GM21576 (cell line): ENCODE measurements at regions not wholly inside any gene's neighbourhood (a gene's known extent, or its start where the extent isn't known, plus 50 kb on each side); places are given as distances from the start of the nearest gene placed in this dataset.
"Not testable (repeated sequence)": the region's sequence is repeated elsewhere in the genome, so short reads cannot be mapped to it uniquely, and the experiment has no call there.

Experiments
- ATAC-seq: cut with Tn5 transposase; IDR thresholded peaks from one replicate; pipeline ENCODE4 v1.9.1; 2021; ENCODE audit warnings: mild to moderate bottlenecking, moderate library complexity; ENCODE audit not compliant: unreplicated experiment

DNA sequence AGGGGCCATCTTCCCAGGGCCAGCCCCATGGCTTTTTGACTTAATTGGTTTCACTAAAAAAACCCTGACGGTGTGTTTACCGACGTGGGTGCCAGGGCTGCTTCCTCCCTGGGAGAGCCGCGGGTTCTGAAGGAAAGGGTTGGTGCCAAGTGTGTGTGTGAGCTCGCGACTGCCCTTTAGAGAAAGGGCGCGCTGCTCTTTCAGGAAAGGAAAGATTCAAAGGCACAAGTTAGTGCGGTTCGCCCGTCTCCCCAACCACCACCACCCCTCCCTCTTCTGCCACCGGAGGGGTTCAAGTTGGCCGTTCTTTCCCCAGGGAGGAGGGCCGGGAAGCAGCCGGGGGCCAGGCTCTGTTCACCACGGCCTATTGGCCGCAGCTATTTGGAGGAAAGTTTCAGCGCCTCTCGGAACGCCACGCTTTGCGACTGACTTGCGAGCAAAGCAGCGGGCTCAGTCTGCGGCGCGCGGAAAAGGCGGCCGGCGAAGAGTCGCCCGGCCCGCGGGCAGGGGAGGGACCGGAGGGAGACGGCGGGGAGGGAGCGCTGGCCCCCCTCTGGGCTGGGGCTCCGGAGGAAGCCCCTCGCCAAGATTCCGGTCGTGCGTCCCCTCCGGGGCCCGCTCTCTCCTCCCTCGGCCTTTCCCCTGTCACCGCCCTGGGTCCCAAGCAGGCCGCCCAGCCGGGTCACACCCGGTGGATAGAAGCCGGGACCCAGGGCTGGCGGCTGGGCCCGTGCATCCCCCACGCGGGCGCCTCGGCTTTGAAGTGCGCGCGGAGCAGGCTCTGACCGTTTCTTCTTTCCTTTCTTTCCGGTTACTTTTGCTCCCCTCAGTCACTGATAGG is 165.9 kb upstream of the PPP1R3A start:
- no peak for ATAC-seq

DNA sequence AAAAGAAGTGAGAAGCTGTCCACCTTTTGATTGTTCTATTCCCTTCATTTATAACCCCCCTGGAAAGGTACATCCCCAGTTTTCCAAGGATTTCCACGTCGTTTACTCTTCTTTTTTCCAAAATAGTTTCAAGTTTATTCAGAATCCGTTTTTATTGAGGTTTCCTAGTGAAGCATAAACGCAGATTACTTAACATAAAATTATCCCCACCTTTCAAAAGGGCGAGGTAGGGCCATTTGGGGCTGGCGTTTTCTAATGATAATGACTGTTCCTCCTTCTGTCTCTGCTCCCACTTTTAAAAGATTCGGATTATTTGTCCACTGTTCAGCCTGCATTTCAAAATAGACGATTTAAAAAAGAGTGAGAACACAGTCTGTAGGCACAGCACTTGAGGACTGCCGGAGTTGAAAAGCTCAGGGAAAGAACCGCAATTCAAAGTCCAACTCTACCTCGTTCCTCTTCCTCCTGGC is 165.2 kb upstream of the PPP1R3A start:
- no peak for ATAC-seq

- ATAC-seq: no peak
These were observed 164.6 kb upstream of the PPP1R3A start for GRCh38 chr7:114083166-114084001.

DNA sequence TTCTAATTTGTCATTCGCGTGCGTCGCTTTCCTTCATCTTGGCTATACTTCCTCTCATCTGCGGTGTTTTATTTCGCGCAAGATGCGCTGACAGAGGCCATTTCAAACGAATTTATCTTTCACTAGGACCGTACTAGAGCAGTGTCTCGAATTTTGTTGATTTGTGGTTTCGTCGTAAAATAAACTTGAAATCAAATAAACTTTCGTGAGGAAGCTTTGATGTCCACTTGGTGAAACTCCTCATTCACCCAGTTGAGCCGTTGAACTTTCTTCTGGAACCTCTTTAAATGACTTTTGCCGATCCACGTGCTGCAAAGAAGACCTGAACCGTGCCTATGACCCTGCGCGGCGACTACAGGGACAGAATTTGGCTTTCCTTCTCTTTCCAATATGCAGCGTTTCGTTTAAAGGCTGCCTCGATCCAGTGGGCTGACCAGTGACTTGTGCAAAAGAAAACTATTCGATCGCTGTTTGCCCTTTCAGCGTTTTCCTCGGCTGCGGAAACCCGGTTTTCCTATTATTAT is 163.9 kb upstream of the PPP1R3A start:
- ATAC-seq: no peak

DNA sequence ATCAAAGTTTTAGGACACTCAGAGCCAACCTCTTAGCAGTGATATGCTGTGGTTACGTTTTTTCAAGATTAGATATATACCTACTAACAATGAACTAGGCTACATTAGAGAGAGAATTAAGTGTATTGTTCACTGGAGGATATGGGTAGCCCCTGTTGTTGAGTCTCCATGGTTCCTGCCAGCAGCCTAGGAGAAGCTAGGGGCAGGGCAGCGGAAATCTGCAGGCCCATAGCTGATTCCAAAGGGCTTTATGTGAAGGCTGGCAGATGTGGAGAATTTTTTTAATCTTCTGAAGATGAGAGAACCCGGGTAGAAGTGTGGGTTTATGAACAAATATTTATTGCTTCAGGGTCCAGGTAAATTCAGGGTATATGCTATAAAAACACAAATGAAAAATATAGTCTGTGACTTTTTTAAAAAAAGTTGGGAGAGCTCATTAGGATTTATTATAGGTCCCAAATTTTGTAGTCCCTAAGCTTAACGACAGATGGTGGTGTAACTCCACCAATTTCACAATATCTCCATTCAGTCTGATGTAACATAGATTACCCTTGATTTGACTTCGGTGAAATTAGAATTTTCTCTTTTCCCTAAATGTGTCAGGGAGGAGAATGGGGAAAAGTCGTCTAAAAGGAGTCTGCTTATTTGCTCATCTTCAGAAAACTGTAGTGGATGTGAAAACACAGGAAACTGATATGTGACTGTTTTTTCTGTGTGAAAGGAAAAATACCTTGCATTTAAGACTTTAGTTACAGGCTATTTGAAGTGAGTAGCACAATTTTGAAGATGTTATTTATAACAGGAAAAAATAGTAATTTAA is 163.0 kb upstream of the PPP1R3A start:
- ATAC-seq: no peak

GRCh38 chr7:114077158-114077524 is 158.3 kb upstream of the PPP1R3A start:
- ATAC-seq: not testable (repeated sequence)

- not testable (repeated sequence) for ATAC-seq
These were observed 157.8 kb upstream of the PPP1R3A start for GRCh38 chr7:114076392-114077157.

GRCh38 chr7:114073701-114074100 is 154.9 kb upstream of the PPP1R3A start:
- ATAC-seq: no peak

DNA sequence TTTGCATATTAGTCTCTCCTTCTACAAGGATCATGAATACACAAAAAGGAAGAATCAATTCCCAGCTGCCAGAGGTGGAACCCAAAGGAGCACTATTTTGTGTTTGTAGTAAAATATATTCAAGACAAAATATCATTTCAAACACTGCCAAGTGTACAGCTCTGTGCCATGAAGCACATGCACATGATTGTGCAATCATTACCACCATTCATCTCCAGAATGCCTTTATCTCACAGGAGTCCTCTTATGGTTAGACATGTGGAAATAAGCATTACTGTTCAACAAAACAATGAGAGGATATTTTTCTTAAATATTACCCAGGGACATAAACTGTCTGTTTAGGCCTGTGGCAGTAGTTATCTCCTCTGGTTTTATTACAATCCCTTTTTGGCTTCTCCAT is 151.4 kb upstream of the PPP1R3A start:
- no peak for ATAC-seq

GRCh38 chr7:114062810-114063209 is 144.0 kb upstream of the PPP1R3A start:
- no peak for ATAC-seq

GRCh38 chr7:114051871-114052331 is 133.1 kb upstream of the PPP1R3A start:
- ATAC-seq: peak; percentile 93

GRCh38 chr7:114050571-114050970 is 131.8 kb upstream of the PPP1R3A start:
- no peak for ATAC-seq

- no peak for ATAC-seq
These were observed 129.8 kb upstream of the PPP1R3A start for GRCh38 chr7:114048386-114049235.

- no peak for ATAC-seq
These were observed 129.1 kb upstream of the PPP1R3A start for GRCh38 chr7:114047889-114048288.

DNA sequence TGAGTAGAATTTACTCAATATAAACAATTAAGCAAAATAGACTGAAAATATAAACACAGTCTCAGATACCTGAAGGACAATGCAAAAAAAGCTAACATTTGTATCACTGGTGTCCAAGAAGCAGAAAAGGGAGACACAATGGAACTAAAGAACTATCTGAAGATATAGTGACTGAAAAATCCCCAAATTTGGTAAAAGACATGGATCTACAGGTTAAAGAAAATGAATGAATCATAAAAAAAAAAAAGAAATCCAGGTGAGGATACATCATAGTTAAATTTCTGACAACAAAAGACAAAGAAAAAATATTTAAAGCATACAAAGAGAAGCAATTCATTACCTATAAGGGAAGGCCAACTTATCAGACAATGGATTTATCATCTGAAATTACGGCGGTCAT is 114.7 kb upstream of the PPP1R3A start:
- no peak for ATAC-seq

DNA sequence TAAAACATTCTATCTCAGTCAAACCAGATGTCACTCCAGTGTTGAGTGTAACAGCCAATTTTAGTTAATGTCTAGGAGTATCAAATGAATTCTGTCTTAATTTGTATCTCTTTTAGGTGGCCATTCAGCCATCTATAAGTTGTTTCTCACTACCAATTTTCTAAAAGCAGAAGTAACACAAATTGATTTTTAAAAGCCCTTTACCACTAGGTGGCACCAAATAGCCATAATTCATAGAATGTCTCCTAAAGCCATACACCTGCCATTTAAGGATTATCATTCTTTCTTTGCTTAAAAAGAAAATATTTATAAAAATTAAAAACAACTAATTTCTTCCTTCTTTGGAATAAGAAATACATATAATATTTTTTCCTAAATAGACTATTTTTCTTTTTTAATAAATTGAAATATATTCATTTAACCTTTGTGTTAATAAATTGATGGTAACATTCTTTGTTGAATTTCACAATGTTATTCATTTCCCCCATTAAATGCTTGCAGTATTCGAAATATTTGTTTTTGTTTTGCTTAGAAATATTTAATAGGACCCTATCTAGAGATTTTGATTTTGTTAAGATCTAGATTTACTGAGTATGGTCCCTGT is 107.8 kb upstream of the PPP1R3A start:
- peak; percentile 76 for ATAC-seq

DNA sequence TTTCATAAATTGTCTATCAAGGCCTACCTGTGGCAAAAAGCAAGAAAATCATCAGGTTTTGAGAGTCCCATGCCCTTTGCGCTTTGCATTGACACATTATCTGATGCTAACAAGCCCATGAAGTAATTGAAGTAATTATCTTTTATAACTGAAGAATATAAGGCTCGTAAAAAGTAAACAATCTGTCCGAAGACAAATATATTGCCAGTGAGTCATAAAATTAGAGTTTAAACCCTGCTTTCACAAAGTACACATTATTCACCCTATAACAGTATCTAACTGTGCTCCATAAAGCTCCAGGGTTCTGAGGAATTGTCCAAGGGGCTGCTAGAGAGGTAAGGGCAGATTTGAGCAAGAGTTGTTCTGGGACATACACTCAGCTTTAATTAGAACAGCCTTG is 102.3 kb upstream of the PPP1R3A start:
- ATAC-seq: no peak

- ATAC-seq: no peak
These were observed 89.9 kb upstream of the PPP1R3A start for GRCh38 chr7:114008696-114009095.

DNA sequence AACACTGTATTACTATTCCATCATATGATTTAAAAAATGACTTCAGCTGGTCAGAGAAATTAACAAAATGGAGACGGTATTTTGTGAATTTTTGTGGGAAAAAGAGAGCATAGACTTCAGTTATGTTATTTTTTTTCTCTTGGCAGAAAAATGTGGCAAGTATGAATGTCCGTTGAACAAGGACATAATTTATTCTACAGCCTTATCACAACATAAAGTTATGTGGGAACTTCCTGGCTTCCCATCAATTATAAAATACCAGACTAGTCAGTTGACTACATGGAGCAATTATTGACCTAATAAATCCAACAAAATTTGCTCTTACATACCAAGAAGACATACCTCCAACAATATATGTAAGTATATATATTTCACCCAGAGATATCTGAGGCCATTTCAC is 88.6 kb upstream of the PPP1R3A start:
- no peak for ATAC-seq
